ENCODE measurements at regions not wholly inside any gene's neighbourhood (a gene's known extent, or its start where the extent isn't known, plus 50 kb on each side); places are given as distances from the start of the nearest gene placed in this dataset.

DNA sequence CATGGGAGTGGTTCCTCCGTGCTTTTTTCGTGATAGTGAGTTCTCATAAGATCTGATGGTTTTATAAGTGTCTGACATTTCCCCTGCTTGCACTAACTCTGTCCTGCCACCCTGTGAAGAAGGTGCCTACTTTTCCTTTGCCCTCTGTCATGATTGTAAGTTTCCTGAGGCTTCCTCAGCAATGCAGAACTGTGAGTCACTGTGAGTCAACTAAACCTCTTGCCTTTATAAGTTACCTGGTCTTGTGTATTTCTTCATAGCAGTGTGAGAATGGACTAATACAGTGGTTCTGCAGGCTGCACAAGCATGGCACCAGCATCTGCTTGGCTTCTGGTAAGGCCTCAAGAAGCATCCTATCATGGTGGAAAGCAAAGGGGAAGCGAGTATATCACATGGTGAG is 1144.6 kb downstream of the SORCS3 start:
- Histone ChIP-seq H3K27ac (no peak overlapping the region), H3K27me3 (ENCODE audit: insufficient read depth in 3 of 3, low read length in 2 of 3) (no peaks in the 10 kb centered on the region), H3K9me3 (no peaks in the 10 kb centered on the region), H3K4me1 (no peaks in the 10 kb centered on the region), H3K36me3 (ENCODE audit: insufficient read depth in 1 of 2, low read depth in 1 of 2) (no peaks in the 10 kb centered on the region), H3K4me3 (no peak overlapping the region)
- no peak for DNase-seq
- ATAC-seq, result no peak
- 44 to 59% (median 48%) methylated on average over 3 of the region's 3 CpGs for WGBS, 3 donors
- TF ChIP-seq, protein P1, sequence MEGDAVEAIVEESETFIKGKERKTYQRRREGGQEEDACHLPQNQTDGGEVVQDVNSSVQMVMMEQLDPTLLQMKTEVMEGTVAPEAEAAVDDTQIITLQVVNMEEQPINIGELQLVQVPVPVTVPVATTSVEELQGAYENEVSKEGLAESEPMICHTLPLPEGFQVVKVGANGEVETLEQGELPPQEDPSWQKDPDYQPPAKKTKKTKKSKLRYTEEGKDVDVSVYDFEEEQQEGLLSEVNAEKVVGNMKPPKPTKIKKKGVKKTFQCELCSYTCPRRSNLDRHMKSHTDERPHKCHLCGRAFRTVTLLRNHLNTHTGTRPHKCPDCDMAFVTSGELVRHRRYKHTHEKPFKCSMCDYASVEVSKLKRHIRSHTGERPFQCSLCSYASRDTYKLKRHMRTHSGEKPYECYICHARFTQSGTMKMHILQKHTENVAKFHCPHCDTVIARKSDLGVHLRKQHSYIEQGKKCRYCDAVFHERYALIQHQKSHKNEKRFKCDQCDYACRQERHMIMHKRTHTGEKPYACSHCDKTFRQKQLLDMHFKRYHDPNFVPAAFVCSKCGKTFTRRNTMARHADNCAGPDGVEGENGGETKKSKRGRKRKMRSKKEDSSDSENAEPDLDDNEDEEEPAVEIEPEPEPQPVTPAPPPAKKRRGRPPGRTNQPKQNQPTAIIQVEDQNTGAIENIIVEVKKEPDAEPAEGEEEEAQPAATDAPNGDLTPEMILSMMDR (IDR thresholded peaks at IDR 0.05), result no peak
- intact Hi-C loops (cut with DNase I), result no loop called here

DNA sequence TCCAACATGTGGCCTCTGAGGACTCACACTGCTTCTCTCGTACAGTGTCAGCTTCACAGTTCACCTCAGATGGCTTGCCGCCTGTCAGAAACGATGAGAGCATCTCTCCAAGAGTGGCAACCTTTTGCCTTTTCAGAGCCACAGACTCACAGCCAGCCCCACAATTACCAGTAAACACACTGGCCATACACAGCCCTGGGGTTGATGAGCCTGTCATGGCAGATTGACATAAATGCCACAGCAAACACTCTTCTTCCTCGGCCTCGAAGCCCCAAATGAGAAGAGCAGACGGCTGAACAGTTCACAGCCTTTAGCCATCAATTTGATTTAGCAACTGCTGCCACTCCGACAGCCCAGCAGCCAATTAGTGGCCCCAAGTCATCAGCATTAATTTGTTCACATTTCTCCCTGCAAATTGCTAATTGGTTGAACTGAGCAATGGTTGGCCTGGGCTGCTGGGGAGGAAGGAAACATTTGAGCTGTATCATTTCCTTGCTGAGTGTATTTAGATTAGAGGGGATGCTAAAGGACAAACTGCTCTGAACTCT is 1142.9 kb downstream of the SORCS3 start:
- intact Hi-C loops (cut with DNase I), result no loop called here
- Histone ChIP-seq H3K4me3 (no peak overlapping the region), H3K27me3 (ENCODE audit: insufficient read depth in 3 of 3, low read length in 2 of 3) (no peaks in the 10 kb centered on the region), H3K36me3 (ENCODE audit: insufficient read depth in 1 of 2, low read depth in 1 of 2) (no peaks in the 10 kb centered on the region), H3K27ac (no peak overlapping the region), H3K9me3 (no peaks in the 10 kb centered on the region), H3K4me1 (no peaks in the 10 kb centered on the region)
- DNase-seq (no peak), ATAC-seq (no peak)
- 43 to 50% (median 44%) methylated on average over 7 of the region's 7 CpGs for WGBS, 3 donors
- TF ChIP-seq, protein P1 (IDR thresholded peaks at IDR 0.05), result no peak

DNA sequence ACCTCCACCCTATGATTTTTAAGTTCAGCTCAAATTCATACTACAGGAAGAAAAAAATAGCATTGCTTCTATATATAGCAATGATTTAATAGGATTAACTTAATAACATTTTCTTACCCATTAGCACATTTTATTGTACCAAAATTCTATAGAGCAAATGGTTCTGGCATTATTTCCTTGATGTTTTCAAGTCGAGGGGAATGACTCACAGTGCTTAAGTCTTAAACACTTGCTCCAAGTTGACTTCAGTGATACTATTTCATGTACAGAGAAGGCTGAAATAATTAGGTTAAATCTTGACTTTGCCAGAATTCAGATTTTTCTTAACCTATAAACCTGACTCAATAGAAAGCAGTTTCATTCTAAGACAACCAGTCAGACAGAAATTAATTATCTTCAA is 1133.8 kb downstream of the SORCS3 start:
- Histone ChIP-seq H3K4me1 (no peaks in the 10 kb centered on the region), H3K9me3 (no peaks in the 10 kb centered on the region), H3K36me3 (ENCODE audit: insufficient read depth in 1 of 2, low read depth in 1 of 2) (no peaks in the 10 kb centered on the region), H3K4me3 (no peak overlapping the region), H3K27me3 (ENCODE audit: insufficient read depth in 3 of 3, low read length in 2 of 3) (no peaks in the 10 kb centered on the region), H3K27ac (no peak overlapping the region)
- DNase-seq (no peak), ATAC-seq (no peak)
- intact Hi-C loops (cut with DNase I), result loop anchor here in 1 of 2 donors (5.0 kb wide), 1 partner anchor 1642 kb away; no protein-coding TSS in a partner anchor
- WGBS, 3 donors, result 31 to 42% (median 33%) methylated on average over 1 of the region's 1 CpG
- TF ChIP-seq, protein P1 (IDR thresholded peaks at IDR 0.05), result no peak

DNA sequence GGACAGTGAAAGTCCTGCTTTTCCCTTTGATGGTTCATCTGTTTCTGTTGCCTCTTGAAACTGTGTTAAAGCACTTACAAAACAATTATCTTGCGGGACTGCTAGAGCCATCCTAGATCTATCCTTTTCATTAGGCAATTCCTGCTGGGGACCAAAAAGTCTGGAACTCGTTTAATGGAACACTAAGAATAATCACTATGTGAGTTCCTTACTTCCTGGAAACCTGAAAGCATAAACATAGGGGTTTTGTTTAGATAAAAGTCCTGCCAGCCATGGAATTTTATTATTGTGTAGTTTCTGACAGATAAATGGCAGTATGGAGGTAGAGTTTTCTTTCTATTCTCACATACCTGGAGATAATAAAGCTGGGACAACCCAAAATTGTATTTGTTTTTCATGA is 1133.3 kb downstream of the SORCS3 start:
- DNase-seq (no peak), ATAC-seq (no peak)
- Histone ChIP-seq H3K4me3 (no peak overlapping the region), H3K4me1 (no peaks in the 10 kb centered on the region), H3K9me3 (no peaks in the 10 kb centered on the region), H3K27ac (no peak overlapping the region), H3K36me3 (ENCODE audit: insufficient read depth in 1 of 2, low read depth in 1 of 2) (no peaks in the 10 kb centered on the region), H3K27me3 (ENCODE audit: insufficient read depth in 3 of 3, low read length in 2 of 3) (no peaks in the 10 kb centered on the region)
- WGBS, 3 donors, result 13 to 19% (median 17%) methylated on average over 2 of the region's 2 CpGs
- intact Hi-C loops (cut with DNase I), result loop anchor here in 1 of 2 donors (5.0 kb wide), 1 partner anchor 1643 kb away; no protein-coding TSS in a partner anchor
- TF ChIP-seq, protein P1 (IDR thresholded peaks at IDR 0.05), result no peak

Data from psoas muscle (tissue), 7 donors.